ENCODE measurements at regions not wholly inside any gene's neighbourhood (a gene's known extent, or its start where the extent isn't known, plus 50 kb on each side); places are given as distances from the start of the nearest gene placed in this dataset.

- TF ChIP-seq CTCF (IDR thresholded peaks at IDR 0.05) (peak; percentile 4 to 73 (median 45)), POLR2A (IDR thresholded peaks at IDR 0.05) (peak; percentile 84 to 94 (median 93))
Observed at GRCh38 chr6:4018171-4018923, 60.6 kb downstream of the FAM217A start.
